Stomach smooth muscle (tissue), 2 donors: ENCODE measurements at regions not wholly inside any gene's neighbourhood (a gene's known extent, or its start where the extent isn't known, plus 50 kb on each side); places are given as distances from the start of the nearest gene placed in this dataset.

ENCODE experiments used
- H3K27ac ChIP-seq: one replicate; pipeline ENCODE4 v1.7.0; 2013; ENCODE audit warnings: mild to moderate bottlenecking, low read length, inconsistent platforms
- H3K27me3 ChIP-seq, 2 donors: one replicate each; pipeline ENCODE4 v1.7.0; 2013; ENCODE audit warnings: low read length in 2 of 2; ENCODE audit not compliant: insufficient read depth in 2 of 2, control insufficient read depth in 1 of 2
- H3K36me3 ChIP-seq, 2 donors: one replicate each; pipeline ENCODE4 v1.7.0; 2013; ENCODE audit warnings: low read length in 2 of 2; ENCODE audit not compliant: control insufficient read depth in 2 of 2, insufficient read depth in 2 of 2
- H3K4me1 ChIP-seq: one replicate; pipeline ENCODE4 v1.7.0; 2013; ENCODE audit warnings: low read length; ENCODE audit not compliant: control insufficient read depth, insufficient read depth
- H3K4me3 ChIP-seq, 2 donors: one replicate each; pipeline ENCODE4 v1.7.0; 2013; ENCODE audit warnings: low read length in 2 of 2
- H3K9ac ChIP-seq, 2 donors: one replicate each; pipeline ENCODE4 v1.7.0; 2013; ENCODE audit warnings: low read length in 2 of 2, mild to moderate bottlenecking in 1 of 2
- H3K9me3 ChIP-seq, 2 donors: one replicate each; pipeline ENCODE4 v1.7.0; 2013; ENCODE audit warnings: low read length in 2 of 2; ENCODE audit not compliant: control insufficient read depth in 2 of 2
- donor health status: healthy.
- donor health status: Pancreatic carcinoma.

GRCh38 chr9:82539146-82539545 is 523.8 kb downstream of the RASEF start:
- Histone ChIP-seq H3K4me1 (no peaks in the 10 kb centered on the region), H3K9ac (no peak overlapping the region), H3K4me3 (no peak overlapping the region), H3K27me3 (no peaks in the 10 kb centered on the region), H3K9me3 (no peaks in the 10 kb centered on the region), H3K27ac (no peak overlapping the region), H3K36me3 (no peaks in the 10 kb centered on the region)

GRCh38 chr9:82539856-82540579 is 522.9 kb downstream of the RASEF start:
- no peaks in the 10 kb centered on the region for H3K4me1 ChIP-seq
- H3K27me3 ChIP-seq = no peaks in the 10 kb centered on the region
- no peaks in the 10 kb centered on the region for H3K36me3 ChIP-seq
- H3K9me3 ChIP-seq = no peaks in the 10 kb centered on the region
- H3K9ac ChIP-seq = no peak overlapping the region
- H3K27ac ChIP-seq = no peak overlapping the region
- no peak overlapping the region for H3K4me3 ChIP-seq

GRCh38 chr9:82543726-82544125 is 519.2 kb downstream of the RASEF start:
- no peak overlapping the region for H3K27ac ChIP-seq
- no peaks in the 10 kb centered on the region for H3K27me3 ChIP-seq
- H3K4me3 ChIP-seq = no peak overlapping the region
- no peaks in the 10 kb centered on the region for H3K4me1 ChIP-seq
- no peak overlapping the region for H3K9ac ChIP-seq
- H3K36me3 ChIP-seq = no peaks in the 10 kb centered on the region
- H3K9me3 ChIP-seq = no peaks in the 10 kb centered on the region

DNA sequence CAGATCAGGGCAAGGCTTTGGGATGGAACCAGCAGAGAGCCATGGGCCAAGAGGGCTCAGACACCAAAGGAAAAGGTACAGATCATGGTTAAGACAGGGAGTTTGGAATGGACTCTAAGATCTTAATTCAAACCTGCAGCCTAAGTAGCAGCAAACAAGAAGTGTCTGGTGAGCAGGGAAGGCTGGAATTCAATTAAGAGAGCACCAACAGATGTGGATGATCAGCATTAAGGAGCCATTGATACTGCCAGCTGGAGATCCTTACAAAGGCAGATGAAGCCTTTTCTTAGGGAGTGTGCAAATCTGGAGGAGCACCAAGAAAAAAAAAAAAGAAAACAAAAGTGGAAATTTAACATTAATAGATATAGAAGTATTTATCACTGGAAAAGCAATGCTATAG is 516.8 kb downstream of the RASEF start:
- Histone ChIP-seq H3K27ac (no peak overlapping the region), H3K27me3 (no peaks in the 10 kb centered on the region), H3K9me3 (no peaks in the 10 kb centered on the region), H3K4me1 (no peaks in the 10 kb centered on the region), H3K9ac (no peak overlapping the region), H3K4me3 (no peak overlapping the region), H3K36me3 (no peaks in the 10 kb centered on the region)

GRCh38 chr9:82547995-82548394 is 514.9 kb downstream of the RASEF start:
- no peaks in the 10 kb centered on the region for H3K36me3 ChIP-seq
- H3K4me1 ChIP-seq = no peaks in the 10 kb centered on the region
- H3K27me3 ChIP-seq = no peaks in the 10 kb centered on the region
- no peak overlapping the region for H3K9ac ChIP-seq
- H3K27ac ChIP-seq = no peak overlapping the region
- H3K4me3 ChIP-seq = no peak overlapping the region
- H3K9me3 ChIP-seq = no peaks in the 10 kb centered on the region

GRCh38 chr9:82549174-82549821 is 513.6 kb downstream of the RASEF start:
- no peaks in the 10 kb centered on the region for H3K27me3 ChIP-seq
- H3K9ac ChIP-seq = no peak overlapping the region
- no peaks in the 10 kb centered on the region for H3K9me3 ChIP-seq
- H3K4me1 ChIP-seq = no peaks in the 10 kb centered on the region
- no peak overlapping the region for H3K27ac ChIP-seq
- H3K36me3 ChIP-seq = no peaks in the 10 kb centered on the region
- H3K4me3 ChIP-seq = no peak overlapping the region

DNA sequence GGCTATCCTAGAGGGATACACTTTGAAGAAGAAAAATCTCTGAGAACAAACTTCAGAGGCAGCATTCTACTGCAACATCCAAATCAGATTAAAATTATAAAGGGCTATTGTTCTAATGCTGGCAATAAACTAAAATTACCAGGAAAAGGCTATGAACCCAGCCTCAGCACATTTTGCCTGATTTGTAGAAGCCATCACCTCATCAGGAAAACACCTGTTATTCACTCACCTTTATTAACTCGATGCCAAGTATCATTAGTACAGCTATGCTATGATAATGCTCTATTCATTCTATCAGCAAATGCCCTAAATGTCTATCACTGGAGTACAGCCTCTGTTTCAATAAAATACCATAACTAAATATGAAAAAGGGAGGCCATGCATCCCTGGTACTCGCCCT is 510.2 kb downstream of the RASEF start:
- H3K4me3 ChIP-seq = no peak overlapping the region
- no peak overlapping the region for H3K27ac ChIP-seq
- no peak overlapping the region for H3K9ac ChIP-seq
- H3K27me3 ChIP-seq = no peaks in the 10 kb centered on the region
- H3K36me3 ChIP-seq = no peaks in the 10 kb centered on the region
- no peaks in the 10 kb centered on the region for H3K4me1 ChIP-seq
- H3K9me3 ChIP-seq = no peaks in the 10 kb centered on the region

GRCh38 chr9:82553654-82554366 is 509.1 kb downstream of the RASEF start:
- no peaks in the 10 kb centered on the region for H3K9me3 ChIP-seq
- H3K27ac ChIP-seq = no peak overlapping the region
- no peaks in the 10 kb centered on the region for H3K4me1 ChIP-seq
- no peak overlapping the region for H3K9ac ChIP-seq
- no peaks in the 10 kb centered on the region for H3K27me3 ChIP-seq
- no peaks in the 10 kb centered on the region for H3K36me3 ChIP-seq
- no peak overlapping the region for H3K4me3 ChIP-seq

GRCh38 chr9:82554381-82554780 is 508.6 kb downstream of the RASEF start:
- H3K36me3 ChIP-seq = no peaks in the 10 kb centered on the region
- no peaks in the 10 kb centered on the region for H3K4me1 ChIP-seq
- no peak overlapping the region for H3K27ac ChIP-seq
- no peak overlapping the region for H3K4me3 ChIP-seq
- no peaks in the 10 kb centered on the region for H3K9me3 ChIP-seq
- no peaks in the 10 kb centered on the region for H3K27me3 ChIP-seq
- no peak overlapping the region for H3K9ac ChIP-seq

DNA sequence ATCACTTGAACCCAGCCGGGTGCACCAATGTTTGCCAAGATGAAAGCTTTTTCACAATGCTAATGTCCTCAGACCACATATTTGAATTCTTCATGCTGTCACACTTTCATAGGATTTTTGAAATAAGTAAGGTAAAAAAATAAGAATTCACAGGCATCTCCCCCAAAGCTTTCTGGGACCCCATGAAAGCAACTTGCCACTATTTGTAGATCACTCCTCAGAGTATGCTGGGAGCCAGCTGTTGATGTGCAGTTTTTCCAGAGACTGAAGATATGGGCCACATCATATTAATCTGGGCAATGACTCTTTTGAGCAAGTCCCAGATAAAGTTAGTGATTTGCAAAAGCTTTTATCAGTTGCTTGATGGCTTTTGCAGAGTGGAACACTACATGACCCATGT is 507.9 kb downstream of the RASEF start:
- Histone ChIP-seq H3K27me3 (no peaks in the 10 kb centered on the region), H3K4me3 (no peak overlapping the region), H3K36me3 (no peaks in the 10 kb centered on the region), H3K9me3 (no peaks in the 10 kb centered on the region), H3K27ac (no peak overlapping the region), H3K4me1 (no peaks in the 10 kb centered on the region), H3K9ac (no peak overlapping the region)
